ENCODE measurements at regions not wholly inside any gene's neighbourhood (a gene's known extent, or its start where the extent isn't known, plus 50 kb on each side); places are given as distances from the start of the nearest gene placed in this dataset.

- no peak overlapping the region for H3K4me3 ChIP-seq (ENCODE audit: control insufficient read depth, low read depth, low read length)
- DNase-seq (ENCODE audit: low read depth) = no peak
- TF ChIP-seq CTCF (conservative IDR thresholded peaks at IDR 0.05; ENCODE audit: control insufficient read depth, insufficient read depth, low read depth, low read length) = no peak
Observed at GRCh38 chr11:97893612-97894011, 1127.1 kb upstream of the CNTN5 start.

- DNase-seq (ENCODE audit: low read depth) = no peak
- H3K4me3 ChIP-seq (ENCODE audit: control insufficient read depth, low read depth, low read length) = no peak overlapping the region
- no peak for TF ChIP-seq CTCF (conservative IDR thresholded peaks at IDR 0.05; ENCODE audit: control insufficient read depth, insufficient read depth, low read depth, low read length)
Observed at GRCh38 chr11:97894978-97895377, 1125.8 kb upstream of the CNTN5 start.

GRCh38 chr11:97895572-97895971 lies 1125.2 kb upstream of the CNTN5 start:
- TF ChIP-seq CTCF (conservative IDR thresholded peaks at IDR 0.05; ENCODE audit: control insufficient read depth, insufficient read depth, low read depth, low read length) = no peak
- H3K4me3 ChIP-seq (ENCODE audit: control insufficient read depth, low read depth, low read length) = no peak overlapping the region
- no peak for DNase-seq (ENCODE audit: low read depth)

- DNase-seq (ENCODE audit: low read depth) = no peak
- no peak for TF ChIP-seq CTCF (conservative IDR thresholded peaks at IDR 0.05; ENCODE audit: control insufficient read depth, insufficient read depth, low read depth, low read length)
- H3K4me3 ChIP-seq (ENCODE audit: control insufficient read depth, low read depth, low read length) = no peak overlapping the region
Observed at GRCh38 chr11:97902828-97903227, 1117.9 kb upstream of the CNTN5 start.

GRCh38 chr11:97905101-97905500 lies 1115.6 kb upstream of the CNTN5 start:
- no peak for TF ChIP-seq CTCF (conservative IDR thresholded peaks at IDR 0.05; ENCODE audit: control insufficient read depth, insufficient read depth, low read depth, low read length)
- no peak for DNase-seq (ENCODE audit: low read depth)

GRCh38 chr11:97905671-97906070 lies 1115.1 kb upstream of the CNTN5 start:
- no peak for DNase-seq (ENCODE audit: low read depth)
- TF ChIP-seq CTCF (conservative IDR thresholded peaks at IDR 0.05; ENCODE audit: control insufficient read depth, insufficient read depth, low read depth, low read length) = no peak
- no peak overlapping the region for H3K4me3 ChIP-seq (ENCODE audit: control insufficient read depth, low read depth, low read length)

More at GRCh38 chr11:97905101-97905500, 1115.6 kb upstream of the CNTN5 start:
- H3K4me3 ChIP-seq (ENCODE audit: control insufficient read depth, low read depth, low read length) = no peak overlapping the region

GRCh38 chr11:97908354-97908753 lies 1112.4 kb upstream of the CNTN5 start:
- no peak for TF ChIP-seq CTCF (conservative IDR thresholded peaks at IDR 0.05; ENCODE audit: control insufficient read depth, insufficient read depth, low read depth, low read length)
- H3K4me3 ChIP-seq (ENCODE audit: control insufficient read depth, low read depth, low read length) = no peak overlapping the region
- no peak for DNase-seq (ENCODE audit: low read depth)

Measured in fibroblast of mammary gland (primary cell).